ENCODE measurements at regions not wholly inside any gene's neighbourhood (a gene's known extent, or its start where the extent isn't known, plus 50 kb on each side); places are given as distances from the start of the nearest gene placed in this dataset.

- no peak for TF ChIP-seq CTCF (IDR thresholded peaks at IDR 0.05; ENCODE audit: low read length)
- TF ChIP-seq EZH2 (IDR thresholded peaks at IDR 0.05; ENCODE audit: borderline replicate concordance, low read length): no peak
Observed at GRCh38 chr5:34551911-34552433, 104.2 kb upstream of the RAI14 start.

All from OCI-LY1 (cell line).